Endothelial cell of umbilical vein (primary cell): ENCODE measurements at regions not wholly inside any gene's neighbourhood (a gene's known extent, or its start where the extent isn't known, plus 50 kb on each side); places are given as distances from the start of the nearest gene placed in this dataset.

Experiments used
- BruUV-seq: library from RNA; stranded (reverse); fragments of 400-500 nt; replicated peaks from 2 replicates; lab custom pipeline; 2021; lab: Mats Ljungman, UMichigan
- CTCF ChIA-PET: fragments of 300-600, 350-600 bp; sonication (Branson Sonifier 250); formaldehyde crosslinking; loops from one replicate; lab custom pipeline; 2021; ENCODE audit warnings: antibody characterized with exemption, inconsistent platforms; lab: Charles Lee
- POLR2A ChIA-PET: fragments of 300-600, 350-600 bp; sonication (Branson Sonifier 250); formaldehyde crosslinking; loops from one replicate; lab custom pipeline; 2021; ENCODE audit warnings: antibody characterized with exemption, inconsistent platforms; lab: Charles Lee
- DNase-seq: peaks from one replicate; pipeline ENCODE4 v3.0.0-alpha.2; 2011; ENCODE audit warnings: low read depth, low spot score
- FAIRE-seq: peaks from 2 replicates; lab custom pipeline; 2011; peaks lifted over from hg19 to GRCh38; lab: Jason Lieb, UNC
- H2AFZ ChIP-seq: 2 replicates; pipeline ENCODE4 v1.6.0; 2012; ENCODE audit warnings: low read depth, low read length, control low read depth, inconsistent platforms
- H3K27ac ChIP-seq: 2 replicates; pipeline ENCODE4 v1.5.1; 2011; ENCODE audit warnings: low read depth, mild to moderate bottlenecking, control low read depth, low read length, moderate library complexity; ENCODE audit not compliant: insufficient read depth
- H3K27me3 ChIP-seq, 2 experiments: 2 replicates each; pipeline versions ENCODE4 v1.6.0 to v1.6.1; 2011; ENCODE audit warnings: low read length in 2 of 2, mixed read lengths in 1 of 2; ENCODE audit not compliant: control insufficient read depth in 2 of 2, insufficient read depth in 2 of 2
- H3K36me3 ChIP-seq, 2 experiments: 2 replicates in 1 of 2; 3 replicates in 1 of 2; pipeline ENCODE4 v1.5.1; 2011; ENCODE audit warnings: low read length in 2 of 2, mild to moderate bottlenecking in 1 of 2, moderate library complexity in 1 of 2; ENCODE audit not compliant: control insufficient read depth in 2 of 2, insufficient read depth in 2 of 2; ENCODE audit errors: extremely low read depth in 1 of 2
- H3K4me1 ChIP-seq: 3 replicates; pipeline ENCODE4 v1.5.1; 2011; ENCODE audit warnings: mild to moderate bottlenecking, low read length; ENCODE audit not compliant: control insufficient read depth, insufficient read depth; ENCODE audit errors: extremely low read depth
- H3K4me2 ChIP-seq: 2 replicates; pipeline ENCODE4 v1.6.1; 2011; ENCODE audit warnings: low read length, control low read depth, mixed read lengths; ENCODE audit not compliant: insufficient read depth
- H3K4me3 ChIP-seq, 3 experiments: fragments of 200-600 bp in 1 of 3; sonication (generic), shearing (Covaris generic) in 1 of 3; replicated peaks in 1 of 3; 2 replicates each; pipeline ENCODE4 v1.5.1; 2011 to 2016; ENCODE audit warnings: control low read depth in 3 of 3, low read length in 3 of 3, mild to moderate bottlenecking in 2 of 3, inconsistent platforms in 1 of 3, low read depth in 1 of 3, moderate library complexity in 1 of 3; ENCODE audit not compliant: insufficient read depth in 1 of 3
- H3K79me2 ChIP-seq: 2 replicates; pipeline ENCODE4 v1.6.0; 2012; ENCODE audit warnings: low read length, inconsistent platforms; ENCODE audit not compliant: control insufficient read depth, insufficient read depth
- H3K9ac ChIP-seq: replicated peaks from 2 replicates; pipeline ENCODE3; 2011; ENCODE audit warnings: low read length, control low read depth; ENCODE audit not compliant: insufficient read depth; ENCODE audit errors: extremely low read depth
- H3K9me1 ChIP-seq: replicated peaks from 3 replicates; pipeline ENCODE4 v1.6.0; 2011; ENCODE audit warnings: mild to moderate bottlenecking, low read length; ENCODE audit not compliant: control insufficient read depth, insufficient read depth; ENCODE audit errors: extremely low read depth
- H3K9me3 ChIP-seq: replicated peaks from 2 replicates; pipeline ENCODE4 v1.5.1; 2012; ENCODE audit warnings: low read length, inconsistent platforms; ENCODE audit not compliant: control insufficient read depth, insufficient read depth
- H4K20me1 ChIP-seq: replicated peaks from 2 replicates; pipeline ENCODE3; 2011; ENCODE audit warnings: mild to moderate bottlenecking, low read length; ENCODE audit not compliant: control insufficient read depth, insufficient read depth; ENCODE audit errors: extremely low read depth
- CTCF ChIP-seq, 2 donors: IDR thresholded peaks; 1 replicate in 1 of 2; 2 replicates in 1 of 2; pipeline ENCODE4 v1.5.1; 2011; ENCODE audit warnings: low read length in 2 of 2, mild to moderate bottlenecking in 2 of 2, moderate library complexity in 2 of 2, control low read depth in 1 of 2, inconsistent platforms in 1 of 2, low read depth in 1 of 2; ENCODE audit not compliant: insufficient read depth in 1 of 2; ENCODE audit errors: extremely low read depth in 1 of 2
- EZH2 ChIP-seq: IDR thresholded peaks from 2 replicates; pipeline ENCODE4 v1.6.1; 2012; ENCODE audit warnings: borderline replicate concordance, low read depth, mild to moderate bottlenecking, moderate library complexity, low read length, inconsistent platforms; ENCODE audit not compliant: severe bottlenecking
- FOS ChIP-seq: IDR thresholded peaks from 2 replicates; pipeline ENCODE4 v1.6.1; 2011; ENCODE audit warnings: mild to moderate bottlenecking, low read length, moderate library complexity, borderline replicate concordance; ENCODE audit not compliant: insufficient read depth
- GATA2 ChIP-seq: IDR thresholded peaks from 2 replicates; pipeline ENCODE4 v1.7.0; 2011; ENCODE audit warnings: low read depth, mild to moderate bottlenecking, moderate library complexity, mixed read lengths, low read length; ENCODE audit not compliant: insufficient read length, insufficient read depth
- JUN ChIP-seq: IDR thresholded peaks from 2 replicates; pipeline ENCODE4 v1.6.1; 2011; ENCODE audit warnings: borderline replicate concordance, low read depth; ENCODE audit not compliant: insufficient read length, insufficient read depth
- MYC ChIP-seq: IDR thresholded peaks from one replicate; pipeline ENCODE4 v1.6.1; 2011; ENCODE audit warnings: mild to moderate bottlenecking, low read depth, low read length
- POLR2A ChIP-seq: IDR thresholded peaks from 2 replicates; pipeline ENCODE4 v1.6.1; 2012; ENCODE audit warnings: low read depth, mild to moderate bottlenecking, control low read depth, low read length
- dilution Hi-C: fragments of 300-500 bp; cut with MboI; formaldehyde crosslinking; loops from one replicate; pipeline ENCODE4 v1.15.0; 2019; ENCODE audit warnings: low sequenced_read_pairs; ENCODE audit not compliant: extremely low pct_ligation_motif_present
- intact Hi-C: fragments of 100-400 bp; cut with micrococcal nuclease; formaldehyde crosslinking; loops from one replicate; pipeline ENCODE4 v1.10.0; 2022
- TF ChIP-seq, protein P1 (sequence below): IDR thresholded peaks from 2 replicates; pipeline ENCODE4 v1.6.1; 2011; ENCODE audit not compliant: insufficient read depth, insufficient read length

DNA sequence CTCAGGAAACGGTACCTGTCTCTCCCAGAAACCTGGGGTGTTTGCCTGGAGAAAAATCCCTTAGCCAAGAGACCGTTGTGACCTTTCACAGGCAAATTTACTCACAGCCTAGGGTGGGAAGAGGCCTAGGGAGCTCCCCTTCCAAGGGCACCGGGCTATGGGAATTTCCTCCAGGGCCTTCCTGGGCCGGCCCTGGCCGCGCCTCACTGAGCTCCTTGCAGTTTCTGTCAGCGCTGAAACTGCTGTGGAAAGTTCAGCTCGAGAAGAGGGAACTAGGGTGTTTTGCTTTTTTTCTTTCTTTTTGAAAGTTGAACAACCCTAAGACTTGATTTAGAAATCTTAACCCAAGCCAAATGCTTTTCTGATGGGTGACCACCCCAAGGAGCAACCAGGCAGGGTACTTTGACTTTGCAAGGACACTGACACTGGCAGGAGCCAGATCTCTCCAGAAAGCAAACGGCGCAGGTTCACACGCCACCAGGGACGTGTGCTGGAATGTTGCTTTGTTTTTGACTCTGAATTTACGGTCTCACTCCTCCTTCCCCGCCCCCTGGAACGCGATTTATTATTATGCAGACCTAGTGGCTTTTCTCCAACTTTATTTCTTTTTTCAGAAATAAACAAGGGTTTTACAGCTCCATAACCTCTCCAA is 229.6 kb upstream of the JUN start:
- H3K4me3 ChIP-seq: peak overlapping the region in 1 of 3 experiments; percentile 9
- dilution Hi-C loops (no loop called here), intact Hi-C loops (loop anchor here (5.0 kb wide), 1 partner anchor 129 kb away; no protein-coding TSS in a partner anchor)
- H3K9me3 ChIP-seq: no peaks in the 10 kb centered on the region
- peaks cover 19% of the 10 kb centered on the region for H3K4me1 ChIP-seq
- FAIRE-seq (peak; percentile 79), DNase-seq (peak; percentile 76)
- no peaks in the 10 kb centered on the region for H3K36me3 ChIP-seq
- no peaks in the 10 kb centered on the region for H3K27me3 ChIP-seq
- H4K20me1 ChIP-seq: no peaks in the 10 kb centered on the region
- H3K27ac ChIP-seq: peak overlapping the region; percentile 59
- no TSS peak for BruUV-seq
- no peaks in the 10 kb centered on the region for H3K9me1 ChIP-seq
- TF ChIP-seq JUN: no peak
- no peak for TF ChIP-seq POLR2A
- TF ChIP-seq CTCF (IDR thresholded peaks at IDR 0.05; ENCODE audit: extremely low read depth in 1 of 2, insufficient read depth in 1 of 2, low read depth in 1 of 2, low read length in 2 of 2): no peak
- no peak for TF ChIP-seq EZH2
- TF ChIP-seq MYC: no peak
- TF ChIP-seq GATA2: no peak
- TF ChIP-seq, protein P1, sequence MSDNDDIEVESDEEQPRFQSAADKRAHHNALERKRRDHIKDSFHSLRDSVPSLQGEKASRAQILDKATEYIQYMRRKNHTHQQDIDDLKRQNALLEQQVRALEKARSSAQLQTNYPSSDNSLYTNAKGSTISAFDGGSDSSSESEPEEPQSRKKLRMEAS: no peak
- no peak for TF ChIP-seq FOS
- ChIA-PET POLR2A (no interaction called here), CTCF (interaction anchor here (1.0 to 1.8 kb wide), 8 partner anchors 8 to 104 kb away, joined by 3 to 5 read pairs (median 4); no protein-coding TSS in a partner anchor)
- peak overlapping the region; percentile 72 for H3K4me2 ChIP-seq
- peak overlapping the region; percentile 45 for H3K9ac ChIP-seq
- H3K79me2 ChIP-seq: no peaks in the 10 kb centered on the region
- peak overlapping the region; percentile 95 for H2AFZ ChIP-seq
